ENCODE measurements at regions not wholly inside any gene's neighbourhood (a gene's known extent, or its start where the extent isn't known, plus 50 kb on each side); places are given as distances from the start of the nearest gene placed in this dataset.
"Not testable (repeated sequence)": the region's sequence is repeated elsewhere in the genome, so short reads cannot be mapped to it uniquely, and the experiment has no call there.

DNA sequence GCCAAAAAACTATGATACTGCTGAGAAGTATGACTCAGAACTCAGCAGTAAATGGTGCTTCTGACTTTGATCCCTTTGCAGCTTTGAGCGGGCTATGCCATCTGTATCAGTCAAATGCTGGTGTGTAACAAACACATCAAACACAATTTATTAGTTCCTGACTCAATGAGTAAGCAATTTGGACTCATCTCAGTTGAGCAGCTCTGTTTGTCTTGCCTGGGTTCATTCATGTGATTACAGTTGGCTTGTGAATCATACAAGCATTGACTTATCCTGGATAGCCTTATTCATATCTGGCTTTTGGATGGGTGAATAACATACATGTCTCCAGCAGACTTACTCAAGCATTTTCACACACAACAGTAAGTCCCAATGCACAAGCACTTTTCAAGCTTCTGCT is 858.8 kb downstream of the METTL15 start:
- no peak for DNase-seq

DNA sequence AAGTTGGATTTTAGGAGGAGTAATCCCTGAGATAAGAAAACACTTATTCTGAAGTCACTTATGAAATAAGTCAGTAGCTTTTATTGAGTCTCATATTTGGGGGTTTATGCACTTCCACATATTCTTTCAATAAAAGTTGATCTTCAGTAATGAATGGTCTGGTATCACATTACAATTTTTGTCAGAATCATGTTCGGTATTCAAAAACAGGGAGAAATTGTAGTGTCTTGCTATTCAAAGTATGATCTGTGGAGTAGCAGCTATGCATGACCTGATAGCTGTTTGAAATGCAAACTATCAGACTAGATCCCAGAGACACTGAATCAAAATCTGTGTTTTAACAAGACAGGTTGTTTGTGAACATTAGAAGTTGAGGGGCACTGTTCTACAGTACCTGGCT is 857.6 kb downstream of the METTL15 start:
- DNase-seq = no peak

DNA sequence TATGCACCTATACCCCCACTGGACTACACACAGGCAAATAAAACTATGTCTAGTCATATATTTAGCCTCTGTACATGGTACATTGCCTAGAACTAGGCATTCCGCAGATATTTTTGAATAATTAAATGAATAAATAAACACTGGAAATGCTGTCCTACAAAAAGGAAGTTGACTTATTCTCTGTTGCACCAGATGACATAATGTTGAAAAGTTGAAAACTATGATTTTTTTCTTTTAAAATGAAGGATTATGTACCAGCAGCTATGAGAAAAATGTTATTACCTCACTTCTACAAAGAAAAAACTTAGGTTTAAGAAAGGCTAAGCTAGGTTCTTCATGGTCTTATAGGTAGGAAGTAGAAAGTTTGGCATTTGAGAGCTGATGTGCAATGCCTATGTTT is 856.6 kb downstream of the METTL15 start:
- no peak for DNase-seq

DNA sequence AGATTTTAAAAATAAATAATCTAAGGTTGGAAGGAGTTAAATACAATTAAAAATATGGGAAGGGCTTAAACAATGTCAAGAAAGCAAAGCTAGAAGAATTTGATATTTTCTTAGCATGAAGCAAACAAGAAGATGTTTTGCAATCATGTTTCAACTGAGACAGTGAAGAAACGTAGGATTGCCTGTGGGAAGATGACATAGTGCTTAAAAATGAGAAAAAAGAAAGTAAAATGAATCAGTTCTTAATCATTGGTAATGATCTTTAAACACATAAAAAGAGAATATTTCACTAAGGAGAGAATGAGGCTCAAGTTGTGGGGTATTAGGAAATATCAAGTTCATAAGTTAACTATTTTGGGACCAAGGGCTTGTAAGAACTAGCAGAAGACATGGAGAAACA is 855.0 kb downstream of the METTL15 start:
- DNase-seq = no peak

DNA sequence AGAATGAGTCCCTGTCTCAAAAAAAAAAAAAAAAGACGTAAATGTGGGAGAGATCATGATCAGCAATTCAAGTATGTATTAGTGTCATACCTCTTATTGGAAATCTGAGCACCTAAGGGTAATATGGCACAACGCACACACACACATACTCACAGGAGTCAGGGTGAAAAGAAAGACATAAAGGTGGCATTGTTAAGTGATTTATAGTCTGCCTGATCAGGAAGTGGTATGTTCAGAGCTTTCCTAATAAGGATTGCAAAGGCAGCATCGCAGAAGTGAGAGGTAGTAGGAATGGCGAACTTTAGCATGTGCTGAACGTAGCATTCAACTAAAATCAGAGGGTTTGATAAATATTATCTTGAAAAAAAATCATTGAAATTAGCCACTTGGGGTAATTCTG is 854.3 kb downstream of the METTL15 start:
- no peak for DNase-seq

DNA sequence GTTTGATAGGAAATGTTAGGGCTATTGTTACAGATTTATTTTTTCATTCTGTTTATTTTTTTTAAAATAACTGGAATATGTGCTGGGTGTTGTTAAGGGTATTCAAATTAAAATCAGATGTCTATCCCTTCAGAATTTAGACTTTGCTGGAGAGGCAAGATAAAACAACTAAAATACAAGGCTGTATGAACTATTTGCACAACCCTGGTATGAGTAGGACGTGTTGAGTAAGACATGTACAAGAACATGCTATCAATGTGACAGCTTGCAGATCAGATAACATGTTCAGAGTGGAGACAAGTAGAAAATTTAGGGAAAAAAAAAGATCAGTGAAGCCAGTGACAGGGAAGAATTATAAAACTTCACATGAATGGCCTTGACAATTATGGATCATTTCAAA is 853.5 kb downstream of the METTL15 start:
- no peak for DNase-seq

DNA sequence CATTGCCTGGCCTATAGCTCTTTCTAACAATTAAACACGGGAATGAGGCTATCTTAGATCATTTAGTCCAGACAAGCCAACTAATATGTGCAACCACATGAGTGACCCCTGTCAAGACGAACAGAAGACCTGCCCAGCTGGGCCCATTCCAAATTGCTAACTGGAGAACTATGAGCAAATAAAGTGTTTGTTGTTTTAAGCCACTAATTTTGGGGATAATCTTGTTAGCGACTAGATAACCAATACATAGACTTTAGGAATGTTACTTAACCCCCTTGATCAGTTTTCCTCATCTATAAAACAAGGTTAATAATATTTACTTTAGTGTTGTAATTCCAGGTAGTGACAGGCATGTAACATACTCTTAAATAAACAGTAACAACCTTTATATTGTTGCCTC is 848.3 kb downstream of the METTL15 start:
- no peak for DNase-seq

DNA sequence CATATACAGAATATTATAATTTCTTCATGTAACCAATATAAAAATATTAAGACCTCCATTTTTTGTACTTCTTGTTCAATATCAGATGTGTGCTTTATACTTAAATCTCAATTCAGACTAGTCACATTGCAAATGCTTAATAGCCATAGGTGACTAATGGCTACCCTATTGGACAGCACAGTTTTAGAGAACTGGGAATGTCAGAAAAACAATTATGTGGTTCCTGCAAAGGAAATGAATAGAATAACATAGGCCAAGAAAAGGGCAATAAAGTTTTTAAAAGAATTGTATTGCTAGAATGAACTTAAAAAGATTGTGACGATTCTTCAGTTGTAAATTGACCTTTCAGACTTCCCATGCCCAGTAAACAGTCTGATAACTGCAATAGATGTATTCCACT is 843.0 kb downstream of the METTL15 start:
- no peak for DNase-seq

DNA sequence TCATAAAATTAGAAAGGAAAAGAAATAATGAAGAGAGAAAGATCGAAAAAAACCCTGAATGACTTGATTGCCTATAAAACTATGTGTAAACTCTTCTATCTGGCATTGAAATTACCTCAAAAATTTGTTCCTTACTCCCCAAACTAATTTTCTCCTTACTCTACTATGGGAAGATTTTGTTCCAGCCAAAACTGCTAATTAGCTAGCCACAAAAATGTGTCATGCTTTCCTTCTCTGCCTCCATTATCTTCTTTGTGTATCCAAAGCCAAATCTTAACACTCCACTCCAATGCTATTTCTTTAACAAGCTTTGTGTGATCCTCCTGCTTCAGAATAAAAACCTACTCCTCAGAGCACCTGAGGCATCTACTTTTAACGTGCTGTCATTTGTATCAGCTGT is 831.2 kb downstream of the METTL15 start:
- DNase-seq = no peak

DNA sequence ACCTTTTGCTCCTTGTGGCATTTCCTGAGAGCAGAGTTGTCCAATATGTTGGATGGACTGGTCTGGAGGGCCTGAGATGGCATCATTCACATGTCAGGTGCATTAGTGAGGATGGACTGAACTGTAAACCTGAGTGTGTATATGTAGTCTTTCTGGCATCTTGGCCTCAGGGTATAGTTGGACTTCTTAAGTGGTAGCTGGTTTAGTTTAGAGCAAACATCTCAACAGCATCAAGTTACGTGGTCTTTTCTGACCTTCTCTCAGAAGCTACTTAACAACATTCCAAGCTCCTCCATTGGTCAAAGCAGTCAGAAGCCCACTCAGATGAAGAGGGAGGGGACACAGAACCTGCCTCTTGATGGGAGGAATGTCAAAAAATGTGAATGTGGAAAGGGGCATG is 829.9 kb downstream of the METTL15 start:
- DNase-seq = no peak

DNA sequence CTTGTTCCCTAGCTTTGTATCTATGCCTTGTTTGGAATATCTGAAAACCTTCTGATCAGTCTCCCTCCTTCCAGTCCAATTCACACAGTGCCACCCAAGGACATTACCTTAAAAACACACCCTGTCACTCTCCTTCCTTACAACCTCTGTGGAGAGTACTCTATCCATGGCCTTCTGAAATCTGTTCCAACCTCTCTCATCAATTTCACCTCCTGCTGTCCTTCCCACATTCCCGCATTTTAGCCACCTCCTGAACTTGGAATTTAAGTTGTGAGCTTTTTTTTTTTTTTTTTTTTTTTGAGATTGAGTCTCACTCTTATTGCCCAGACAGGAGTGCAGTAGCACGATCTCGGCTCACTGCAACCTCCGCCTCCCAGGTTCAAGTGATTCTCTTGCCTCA is 824.8 kb downstream of the METTL15 start:
- DNase-seq = no peak

DNA sequence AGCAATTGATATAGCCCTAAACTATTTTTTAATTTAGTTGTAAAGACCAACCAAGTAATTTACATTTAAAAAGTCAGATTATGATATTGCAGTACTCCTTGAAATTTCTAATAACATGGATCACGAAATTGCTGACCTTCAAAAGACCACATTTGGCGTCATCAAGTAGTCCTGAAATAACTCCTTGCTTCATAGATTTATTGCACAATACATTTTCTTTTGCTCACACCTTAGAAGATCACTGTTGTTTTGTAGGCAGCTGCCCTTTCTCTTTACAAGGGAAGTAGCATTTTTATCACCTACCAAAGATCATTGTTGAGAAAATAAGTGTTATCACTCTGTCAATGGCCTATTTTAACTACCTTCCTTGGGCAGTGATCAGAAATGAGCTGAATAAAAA is 815.8 kb downstream of the METTL15 start:
- DNase-seq = no peak

DNA sequence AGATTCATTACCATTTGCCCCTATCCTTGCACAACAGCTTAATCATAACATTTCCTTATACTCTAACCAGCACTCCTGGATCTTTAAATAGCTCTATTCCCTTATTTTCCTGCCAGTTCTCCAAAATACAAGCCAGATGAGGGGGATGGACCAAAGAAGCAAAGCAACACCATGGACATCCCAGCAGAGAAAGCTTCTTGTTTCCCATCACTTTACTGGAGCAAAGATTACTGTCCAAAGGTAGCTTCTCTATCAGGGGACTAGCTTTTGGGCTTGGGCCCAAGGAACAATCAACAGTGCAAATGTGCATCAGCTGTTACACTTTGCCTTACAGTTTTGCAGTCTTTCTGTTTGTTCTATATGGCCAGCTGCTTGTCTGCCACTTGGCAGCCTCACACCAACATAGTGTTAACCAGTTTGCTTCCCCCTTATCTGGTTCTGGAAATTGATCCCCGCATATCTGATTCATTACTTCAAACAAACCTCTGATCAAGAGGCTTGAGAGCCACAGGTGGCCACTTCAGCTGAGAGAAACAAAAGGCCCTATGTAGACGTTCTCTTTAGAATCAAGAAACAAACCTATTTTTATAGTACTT is 814.3 kb downstream of the METTL15 start:
- DNase-seq = no peak

DNA sequence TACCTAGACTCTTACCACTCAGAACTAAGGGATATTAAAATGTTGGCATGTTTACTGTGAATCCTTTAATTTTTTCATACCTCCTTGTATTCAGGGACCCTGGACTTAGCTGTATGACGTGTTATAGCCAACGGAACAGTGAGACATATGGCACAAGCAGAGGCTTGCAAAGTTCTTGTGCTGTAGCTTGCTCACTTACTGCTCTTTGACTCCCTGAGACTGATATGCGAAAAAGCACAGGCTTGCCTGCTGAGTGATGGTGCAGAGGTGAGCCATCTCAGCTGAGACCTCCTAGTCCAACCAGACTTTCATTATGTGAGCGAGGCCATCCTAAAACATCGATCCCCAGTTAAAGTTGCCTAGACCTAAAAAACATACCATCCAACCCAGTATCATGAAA is 811.0 kb downstream of the METTL15 start:
- DNase-seq = no peak

DNA sequence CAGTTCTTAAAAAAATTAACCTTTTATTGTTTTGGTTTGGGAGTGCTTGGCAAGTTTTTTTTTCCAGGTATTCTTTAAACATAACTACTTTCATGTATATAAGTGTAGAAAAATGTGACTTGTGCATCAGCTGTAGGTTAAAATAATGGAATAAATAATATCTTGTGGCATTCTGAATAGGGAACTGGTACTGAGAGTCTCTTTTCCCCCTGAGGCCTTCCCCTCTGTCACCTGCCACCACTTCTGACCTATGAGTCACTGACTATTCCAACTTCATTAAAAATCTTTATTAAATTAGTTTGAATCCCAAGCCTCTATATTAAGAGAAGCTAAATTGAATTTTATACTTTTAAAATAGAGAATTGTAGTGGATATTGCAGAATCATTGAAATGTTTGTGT is 805.7 kb downstream of the METTL15 start:
- no peak for DNase-seq

DNA sequence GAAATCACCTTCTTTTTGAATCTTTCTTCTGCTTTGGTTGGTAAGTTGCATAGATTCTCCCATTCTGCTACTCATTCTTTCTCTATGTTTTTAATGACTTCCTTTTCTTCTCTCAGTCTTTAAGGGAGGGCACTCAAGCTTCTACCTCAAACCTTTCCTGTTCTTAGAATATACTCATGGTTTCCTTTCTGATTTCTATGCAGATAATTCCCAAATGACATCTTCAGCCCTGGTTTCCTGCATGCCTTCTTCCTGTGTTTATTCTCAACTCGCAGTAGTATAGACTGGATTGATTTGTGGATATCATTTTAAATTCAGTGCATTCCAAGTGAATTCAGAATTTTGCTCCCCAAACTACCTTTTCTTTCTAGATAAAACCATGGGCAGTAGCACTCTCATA is 803.6 kb downstream of the METTL15 start:
- no peak for DNase-seq

DNA sequence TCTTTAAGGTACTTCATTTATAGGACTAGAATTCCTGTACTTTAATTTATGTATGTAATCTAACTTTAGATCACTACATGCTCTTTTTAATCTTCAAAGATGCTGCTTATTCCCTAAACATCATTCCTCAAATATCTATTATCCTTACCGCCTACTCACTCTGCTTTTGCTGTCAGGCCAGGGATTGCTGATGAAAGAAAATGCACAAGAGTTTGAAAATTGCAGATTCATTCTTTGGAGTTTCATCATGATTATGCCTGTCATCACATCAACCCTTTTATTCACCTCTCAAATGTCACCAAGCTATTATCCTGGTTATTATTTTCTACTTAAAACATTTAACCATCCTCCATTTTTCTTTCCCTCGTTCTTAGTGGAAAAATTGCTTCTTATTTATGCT is 802.7 kb downstream of the METTL15 start:
- DNase-seq = no peak

DNA sequence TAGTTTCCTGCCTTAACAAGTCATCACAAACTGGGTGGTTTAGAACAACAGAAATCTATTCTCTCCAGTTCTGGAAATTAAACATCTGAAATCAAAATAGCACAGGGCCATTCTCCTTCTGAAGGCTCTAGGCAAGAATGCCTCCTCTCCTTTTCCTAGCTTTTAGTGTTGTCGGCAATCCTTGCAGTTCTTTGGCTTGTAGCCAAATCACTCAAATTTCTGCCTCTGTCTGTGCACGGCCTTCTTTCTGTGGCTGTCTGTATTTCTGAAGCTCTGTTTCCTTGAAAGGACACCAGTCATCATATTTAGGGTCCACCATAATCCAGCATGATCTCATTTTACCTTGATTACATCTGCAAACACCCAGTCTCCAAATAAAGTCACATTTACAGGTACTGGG is 795.5 kb downstream of the METTL15 start:
- no peak for DNase-seq

DNA sequence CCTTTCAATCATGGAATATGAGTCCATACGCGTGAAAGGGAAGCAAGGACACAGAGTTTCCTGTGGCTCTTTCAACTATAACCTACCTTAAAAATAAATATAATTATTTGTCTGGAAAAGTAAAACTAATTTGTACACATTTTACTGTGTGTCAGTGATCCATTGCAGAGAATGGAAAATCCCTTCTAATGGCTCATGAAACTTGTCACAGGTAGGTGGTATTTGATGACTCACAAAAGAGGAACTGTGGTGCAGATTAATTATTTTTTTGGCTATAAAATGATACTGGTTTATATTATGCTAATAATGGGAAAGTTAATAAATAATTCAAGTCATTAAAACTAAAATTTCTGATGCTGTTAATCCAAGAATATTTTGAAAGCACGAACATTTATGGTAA is 792.2 kb downstream of the METTL15 start:
- DNase-seq = no peak

DNA sequence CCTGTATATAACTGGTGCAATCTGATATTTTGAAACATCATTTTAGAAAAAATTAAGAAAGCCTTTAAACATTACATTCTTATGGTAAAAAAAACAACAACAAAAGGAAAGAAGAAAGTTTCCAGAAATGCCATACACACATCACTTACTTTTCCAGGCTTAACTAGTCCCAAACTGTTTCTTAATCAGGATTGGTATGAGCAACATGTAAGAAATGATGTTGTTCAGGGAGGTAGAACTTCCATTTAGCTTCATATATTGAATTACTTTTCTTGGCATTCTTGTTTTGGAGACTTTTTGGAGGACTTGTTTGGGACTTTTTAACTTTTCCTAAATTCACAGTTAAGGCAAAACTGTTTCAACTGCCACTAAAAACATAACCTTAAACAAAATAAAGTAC is 791.5 kb downstream of the METTL15 start:
- DNase-seq = no peak

DNA sequence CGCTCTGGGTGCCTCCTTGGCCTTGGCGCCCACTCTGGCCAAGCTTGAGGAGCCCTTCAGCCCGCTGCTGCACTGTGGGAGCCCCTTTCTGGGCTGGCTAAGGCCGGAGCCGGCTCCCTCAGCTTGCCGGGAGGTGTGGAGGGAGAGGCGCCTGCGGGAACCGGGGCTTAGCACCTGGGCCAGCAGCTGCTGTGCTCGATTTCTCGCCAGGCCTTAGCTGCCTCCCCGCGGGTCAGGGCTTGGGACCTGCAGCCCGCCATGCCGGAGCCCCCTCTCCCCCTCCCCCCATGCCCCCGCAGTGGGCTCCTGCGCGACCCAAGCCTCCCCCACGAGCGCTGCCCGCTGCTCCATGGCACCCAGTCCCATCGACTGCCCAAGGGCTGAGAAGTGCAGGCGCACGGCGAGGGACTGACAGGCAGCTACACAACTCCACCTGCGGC is 782.4 kb downstream of the METTL15 start:
- DNase-seq = not testable (repeated sequence)

DNA sequence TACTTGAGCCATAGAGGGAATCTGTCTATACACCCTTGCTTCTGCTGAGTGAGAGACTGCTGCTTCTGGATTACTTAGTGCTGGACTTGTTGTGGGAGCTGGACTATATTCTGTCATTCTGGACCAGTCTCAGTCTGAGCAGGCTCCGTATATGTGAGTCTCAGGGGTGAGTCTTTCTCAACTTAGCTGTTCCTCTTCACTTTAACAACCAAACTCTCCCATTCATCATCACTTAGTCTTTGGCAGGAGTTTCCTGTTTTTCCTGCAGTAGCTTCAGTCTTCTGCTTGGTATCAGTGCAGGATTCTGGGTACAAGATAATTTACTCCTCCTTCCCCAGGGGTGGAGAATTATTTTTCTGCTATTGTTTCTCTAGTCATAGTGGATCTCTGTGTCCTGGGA is 779.5 kb downstream of the METTL15 start:
- DNase-seq = no peak

DNA sequence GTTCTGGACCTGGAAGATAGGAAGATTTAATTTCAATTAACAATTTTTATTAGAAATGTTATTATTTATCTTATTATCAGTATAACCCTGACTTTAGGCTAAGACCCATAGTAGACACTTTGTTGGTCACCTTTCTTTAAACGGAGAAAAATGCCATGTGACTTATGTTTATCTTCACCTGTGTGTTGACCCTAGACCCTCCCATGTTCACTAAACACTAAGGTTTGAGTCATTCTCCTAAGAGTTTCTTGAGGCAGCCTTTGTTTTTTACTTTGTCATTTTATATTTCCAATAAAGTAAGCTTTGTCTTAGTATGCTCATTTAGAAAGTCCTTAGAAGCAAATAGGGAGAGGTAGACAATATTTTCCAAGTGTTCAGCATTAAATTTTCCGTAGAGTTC is 771.7 kb downstream of the METTL15 start:
- DNase-seq = no peak

DNA sequence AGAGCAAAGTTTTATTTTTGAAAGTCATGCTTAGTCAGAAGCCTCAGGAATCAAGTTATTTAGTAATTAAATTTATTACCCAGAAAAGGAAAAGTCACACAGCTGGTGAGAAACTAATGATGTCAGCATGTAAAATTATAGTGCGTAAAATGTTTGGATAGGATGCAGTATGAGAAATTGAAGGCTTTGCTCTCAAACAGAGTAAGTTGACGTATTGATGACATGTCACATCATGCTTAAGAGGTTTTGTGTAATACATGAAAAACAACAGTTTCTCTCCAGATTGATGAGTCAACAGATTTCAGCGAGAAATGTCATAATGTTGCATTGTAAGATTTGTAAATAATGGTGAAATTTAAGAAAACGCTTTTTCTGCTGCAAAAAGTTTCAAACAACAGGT is 769.8 kb downstream of the METTL15 start:
- DNase-seq = no peak

DNA sequence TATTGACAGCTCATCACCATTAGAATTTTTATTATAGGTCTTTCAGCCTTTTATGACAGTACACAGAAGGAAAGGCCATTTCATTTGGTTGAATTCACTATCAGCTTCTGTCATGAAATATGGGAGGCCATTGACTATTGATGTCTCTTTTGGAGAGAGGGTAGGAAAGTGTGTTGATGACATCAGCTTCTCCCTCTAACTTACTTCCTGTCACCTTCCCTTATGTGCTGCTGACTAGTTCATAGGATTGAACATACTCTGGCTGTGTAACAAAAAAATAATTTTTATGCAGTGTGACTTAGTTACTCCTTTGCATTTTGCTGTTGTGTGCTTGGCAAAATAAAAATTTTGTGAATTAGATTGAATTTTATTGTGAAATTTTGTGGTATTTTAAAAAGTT is 769.2 kb downstream of the METTL15 start:
- DNase-seq = no peak

DNA sequence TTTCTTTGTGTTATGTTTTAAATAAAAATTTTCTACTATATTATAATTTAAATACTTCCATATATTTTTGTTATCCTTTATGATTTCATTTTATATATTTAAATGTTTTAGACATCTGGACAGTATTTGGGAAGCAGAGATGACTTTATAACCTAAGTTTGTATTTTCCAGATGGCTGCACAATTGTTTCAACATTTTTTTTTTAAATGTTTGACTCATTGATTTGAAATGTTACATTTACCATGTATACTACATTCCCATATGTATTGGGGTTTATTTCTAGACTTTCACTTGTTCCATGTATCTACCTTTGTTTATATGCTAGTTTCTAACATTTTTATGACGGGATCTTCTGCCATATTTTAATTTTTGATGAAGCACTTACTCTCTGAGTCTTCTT is 766.5 kb downstream of the METTL15 start:
- no peak for DNase-seq

Measured in NCI-H524 treated with DMSO at 0.1 percent for 48 hours (cell line).